RCC 7860 (cell line): ENCODE measurements at regions not wholly inside any gene's neighbourhood (a gene's known extent, or its start where the extent isn't known, plus 50 kb on each side); places are given as distances from the start of the nearest gene placed in this dataset.

Source experiments
- DNase-seq: peaks from one replicate; pipeline ENCODE4 v3.0.0-alpha.2; 2015; ENCODE audit warnings: low spot score
- FAIRE-seq: peaks from 2 replicates; lab custom pipeline; 2012; peaks lifted over from hg19 to GRCh38; lab: Jason Lieb, UNC

DNA sequence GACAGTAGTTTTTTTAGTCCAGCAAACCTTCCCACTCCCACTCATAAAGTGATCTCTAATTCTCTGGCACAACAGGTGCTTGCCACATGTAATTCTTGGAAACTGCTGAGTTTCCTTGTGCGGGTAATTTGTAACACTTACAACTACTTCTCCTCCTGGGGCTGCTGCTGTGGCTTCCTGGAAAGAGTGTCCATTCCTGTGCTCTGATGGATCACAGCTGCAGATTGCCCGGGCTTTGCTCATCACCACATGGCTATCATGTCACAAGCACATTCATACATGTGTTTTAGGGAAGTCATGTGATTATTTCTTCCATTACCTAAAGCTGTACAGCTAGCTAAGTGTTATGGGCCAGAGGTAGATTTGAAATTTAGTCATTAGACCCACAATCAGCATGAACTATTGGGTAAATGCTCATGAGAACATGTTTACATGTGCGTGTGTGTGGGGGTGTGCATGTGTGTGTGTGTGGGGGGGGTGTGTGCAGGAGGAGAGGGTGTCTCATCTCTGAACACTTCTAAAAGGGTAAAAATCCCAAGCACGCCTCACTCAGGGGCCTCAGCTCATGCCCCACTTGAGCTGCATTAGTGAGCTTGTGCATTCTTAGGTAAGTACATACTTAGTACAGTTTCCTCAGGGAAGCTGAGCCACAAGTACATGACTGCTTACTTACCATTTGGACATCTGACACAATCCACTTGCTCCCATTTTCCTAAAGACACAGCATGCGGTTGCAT lies 118.1 kb upstream of the CCDC112 start:
- DNase-seq (no peak), FAIRE-seq (no peak)

DNA sequence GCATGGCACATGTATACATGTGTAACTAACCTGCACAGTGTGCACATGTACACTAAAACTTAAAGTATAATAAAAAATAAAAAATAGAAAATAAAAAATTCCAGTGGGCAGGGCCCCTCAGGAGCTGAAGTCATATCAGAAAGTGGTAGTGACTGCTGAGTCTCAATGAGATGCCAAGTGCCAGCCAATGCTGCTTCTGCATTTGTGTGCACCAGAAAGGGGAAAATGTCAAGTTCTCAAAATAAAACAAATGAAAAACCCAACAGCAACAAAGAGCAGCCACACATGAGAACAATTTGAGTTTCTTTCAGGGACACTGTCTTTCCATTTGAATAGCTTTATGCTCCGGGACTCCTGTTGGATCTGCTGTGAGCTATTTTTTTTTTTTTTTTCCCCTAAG lies 117.2 kb upstream of the CCDC112 start:
- DNase-seq (no peak), FAIRE-seq (no peak)

DNA sequence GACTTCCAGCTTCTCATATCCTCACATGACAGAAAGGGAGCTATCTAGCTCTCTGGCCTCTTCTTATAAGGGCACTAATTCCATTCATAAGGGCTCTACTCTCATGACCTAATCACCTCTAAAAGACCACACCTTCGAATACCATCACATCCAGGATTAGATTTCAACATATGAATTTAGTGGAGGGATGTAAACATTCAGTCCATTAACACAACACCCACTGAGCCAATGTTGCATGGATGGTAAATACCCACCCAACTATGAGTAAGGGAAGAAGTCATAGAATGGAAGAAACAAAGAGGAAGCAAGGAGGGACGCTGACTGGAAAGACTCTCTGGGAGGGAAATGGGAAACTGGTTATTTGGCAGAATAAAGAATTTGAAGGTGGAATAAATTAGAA lies 112.6 kb upstream of the CCDC112 start:
- no peak for DNase-seq
- FAIRE-seq, result no peak

DNA sequence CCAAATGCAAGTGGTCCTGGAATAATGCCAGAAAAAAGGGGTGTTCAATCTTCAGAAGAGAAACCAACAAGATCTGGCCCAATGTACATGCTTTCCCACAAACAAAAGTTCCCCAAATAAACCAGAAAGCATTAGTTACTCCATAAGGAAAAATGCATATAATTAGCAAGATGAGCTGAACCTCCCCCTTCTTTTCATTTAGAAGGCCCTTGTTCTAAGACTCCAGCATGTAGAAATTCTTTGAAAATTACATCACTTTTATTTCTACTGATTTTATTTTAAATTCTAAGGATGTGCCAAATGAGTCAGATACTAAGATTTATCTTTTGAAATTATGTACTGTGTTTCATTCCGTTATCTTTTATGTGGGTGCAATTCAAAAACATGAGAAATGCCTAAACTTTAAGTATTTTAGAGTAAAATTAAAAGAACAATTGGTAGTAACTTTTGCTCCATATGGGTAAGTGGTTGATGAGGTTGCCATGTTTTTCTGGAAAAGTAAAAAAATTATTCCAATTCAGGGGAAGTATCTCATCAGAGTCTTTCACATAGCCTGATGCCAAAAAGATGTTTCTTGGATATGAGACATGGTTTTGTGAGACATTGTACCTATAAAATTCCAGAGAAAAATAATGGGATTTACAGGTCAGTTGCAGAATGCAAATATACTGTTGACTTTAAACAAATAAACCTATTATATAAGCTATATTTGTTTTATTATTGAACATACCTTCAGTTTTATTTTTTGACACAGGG lies 106.5 kb upstream of the CCDC112 start:
- DNase-seq, result no peak
- FAIRE-seq, result no peak

DNA sequence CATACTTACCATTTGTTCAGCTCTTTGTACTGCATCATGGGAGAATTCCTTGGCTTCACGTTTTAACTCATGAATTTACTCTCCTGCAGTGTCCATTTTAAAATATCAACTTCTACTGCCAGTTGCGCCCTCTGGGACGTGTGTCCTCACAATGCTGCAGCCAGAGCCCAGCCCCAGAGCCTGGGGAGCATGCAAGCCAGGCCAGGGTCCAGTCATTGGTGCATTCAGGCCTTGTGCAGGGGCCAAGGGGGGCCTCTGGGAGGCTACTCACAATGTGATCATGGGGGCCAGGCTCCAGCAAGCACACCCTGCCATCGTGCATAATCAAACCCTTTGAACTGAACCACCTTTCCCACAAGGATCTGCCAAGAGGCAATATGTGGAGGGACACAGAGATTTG lies 105.6 kb upstream of the CCDC112 start:
- FAIRE-seq, result no peak

DNA sequence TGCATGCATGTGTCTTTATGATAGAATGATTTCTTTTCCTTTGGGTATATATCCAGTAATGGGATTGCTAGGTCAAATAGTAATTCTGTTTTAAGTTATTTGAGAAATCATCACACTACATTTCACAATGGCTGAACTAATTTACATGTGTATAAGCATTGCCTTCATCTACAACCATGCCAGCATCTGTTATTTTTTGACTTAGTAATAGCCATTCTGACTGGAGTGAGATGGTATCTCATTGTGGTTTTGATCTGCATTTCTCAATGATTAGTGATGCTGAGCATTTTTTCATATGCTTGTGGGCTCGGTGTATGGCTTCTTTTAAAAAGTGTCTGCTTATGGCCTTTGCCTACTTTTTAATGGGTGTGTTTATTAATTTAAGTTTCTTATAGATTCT lies 102.3 kb upstream of the CCDC112 start:
- FAIRE-seq (peak; percentile 43), DNase-seq (peak; percentile 33)

More for the DNA sequence above, 105.6 kb upstream of the CCDC112 start:
- no peak for DNase-seq

DNA sequence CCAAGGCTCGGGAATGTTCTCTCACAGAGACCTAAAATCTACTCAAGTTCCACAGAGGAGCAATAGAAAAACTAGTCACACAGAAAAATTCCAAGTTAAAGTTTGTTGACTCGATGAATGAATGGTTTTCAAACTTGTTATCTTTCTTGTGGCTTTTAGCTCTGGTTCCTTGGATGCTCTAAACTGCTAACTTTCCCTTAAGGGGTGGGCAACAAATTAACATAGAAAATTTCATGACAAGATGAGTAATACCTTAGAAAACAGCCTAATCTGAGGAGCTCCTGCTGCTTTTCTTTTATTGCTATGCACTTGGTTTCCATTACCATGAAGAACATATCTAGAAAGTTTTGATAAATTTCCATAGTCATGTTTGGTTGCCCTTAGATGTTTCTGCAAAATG lies 100.2 kb upstream of the CCDC112 start:
- FAIRE-seq (no peak), DNase-seq (no peak)

DNA sequence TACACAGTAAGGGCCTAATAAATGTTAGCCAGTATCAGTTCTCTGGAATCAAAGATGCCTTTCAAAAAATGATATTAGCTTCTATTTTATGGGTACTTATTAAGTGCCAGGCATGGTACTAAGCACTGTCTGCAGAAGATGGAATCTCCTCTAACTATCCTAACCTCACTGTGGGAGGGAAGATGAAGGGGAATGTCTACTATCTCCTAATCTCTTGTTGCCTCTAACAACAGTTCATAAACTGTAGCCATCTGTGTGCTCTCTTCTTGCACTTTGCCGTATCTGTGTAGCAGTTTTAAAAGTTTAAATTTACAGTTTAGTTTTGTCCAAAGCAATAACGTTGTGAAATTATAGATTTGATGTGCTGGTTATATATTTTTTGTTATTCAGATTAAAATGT lies 99.6 kb upstream of the CCDC112 start:
- DNase-seq (no peak), FAIRE-seq (no peak)

DNA sequence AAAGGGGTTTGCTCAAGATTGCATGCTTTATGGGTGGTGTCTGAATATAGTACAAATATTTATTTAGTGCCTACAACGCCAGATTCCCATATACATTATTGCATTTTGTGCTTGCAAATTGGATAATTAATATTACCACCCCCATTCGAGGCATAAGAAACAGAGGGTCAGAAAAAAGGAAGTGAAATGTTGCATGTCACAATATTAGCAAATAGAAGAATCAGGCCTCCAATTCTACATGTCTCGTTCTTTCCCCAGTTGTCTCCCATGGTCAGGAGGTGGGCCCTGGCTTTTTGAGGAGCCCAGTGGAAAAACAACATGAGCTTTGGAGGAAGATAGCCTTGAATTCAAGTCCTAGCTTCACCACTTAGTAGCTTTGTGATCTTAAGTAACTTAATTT lies 98.1 kb upstream of the CCDC112 start:
- no peak for FAIRE-seq
- DNase-seq, result no peak

DNA sequence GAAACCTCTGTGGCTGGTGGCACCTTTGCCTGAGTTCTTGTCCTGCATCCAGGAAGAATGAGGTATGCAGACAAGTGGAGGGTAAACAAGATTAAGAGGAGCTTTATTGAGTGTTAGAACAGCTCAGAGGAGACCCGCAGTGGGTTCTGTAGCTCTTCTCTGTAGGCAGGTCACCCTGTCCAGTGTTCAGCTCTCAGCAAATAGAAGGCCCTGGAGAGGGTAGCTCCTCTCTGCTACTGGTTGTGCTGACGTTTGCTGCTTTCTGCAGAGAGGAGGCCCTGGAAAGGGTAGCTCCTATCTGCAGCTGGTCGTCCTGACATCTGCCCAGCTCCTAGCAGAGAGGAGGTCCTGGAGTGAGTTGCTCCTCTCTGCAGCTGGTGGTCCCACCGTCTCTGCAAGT lies 96.8 kb upstream of the CCDC112 start:
- no peak for FAIRE-seq
- DNase-seq, result no peak

DNA sequence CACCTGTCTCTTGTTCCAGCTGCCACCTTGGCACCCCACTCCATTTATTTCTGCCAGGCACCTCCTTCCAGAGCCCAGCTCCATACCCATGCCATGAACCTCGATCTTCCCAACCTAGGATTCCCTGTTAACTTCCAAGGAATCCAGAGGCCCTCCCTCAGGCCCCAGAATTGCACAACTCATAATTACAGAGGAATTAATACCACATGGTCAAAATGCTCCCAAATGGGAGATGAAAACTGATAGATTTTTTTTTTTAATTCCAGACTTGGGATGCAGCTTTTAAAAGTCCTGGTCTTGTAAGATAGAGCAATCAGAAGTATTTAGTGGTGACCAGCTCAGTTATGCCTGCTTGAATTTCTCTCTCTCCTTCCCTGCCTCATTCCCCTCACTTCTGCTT lies 96.2 kb upstream of the CCDC112 start:
- DNase-seq (no peak), FAIRE-seq (no peak)

DNA sequence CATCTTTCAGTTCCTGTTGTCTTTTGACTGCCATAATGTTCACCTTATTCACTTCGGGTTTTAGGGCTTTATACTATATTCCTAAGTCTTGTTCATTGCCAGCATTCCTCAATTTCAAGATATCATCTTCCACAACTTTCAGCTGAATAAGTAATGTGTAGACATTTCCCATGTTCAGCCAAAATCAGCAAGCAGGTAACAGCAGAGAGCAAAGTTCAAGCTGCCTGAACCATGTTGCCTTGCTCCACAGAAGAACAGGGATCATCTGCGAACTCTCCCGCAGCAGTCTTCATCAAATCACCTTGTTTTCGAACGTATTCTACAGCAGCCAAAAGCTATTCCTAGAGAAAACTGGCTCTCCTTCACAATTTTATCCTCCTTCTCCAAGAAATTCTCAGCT lies 95.3 kb upstream of the CCDC112 start:
- no peak for FAIRE-seq
- no peak for DNase-seq

DNA sequence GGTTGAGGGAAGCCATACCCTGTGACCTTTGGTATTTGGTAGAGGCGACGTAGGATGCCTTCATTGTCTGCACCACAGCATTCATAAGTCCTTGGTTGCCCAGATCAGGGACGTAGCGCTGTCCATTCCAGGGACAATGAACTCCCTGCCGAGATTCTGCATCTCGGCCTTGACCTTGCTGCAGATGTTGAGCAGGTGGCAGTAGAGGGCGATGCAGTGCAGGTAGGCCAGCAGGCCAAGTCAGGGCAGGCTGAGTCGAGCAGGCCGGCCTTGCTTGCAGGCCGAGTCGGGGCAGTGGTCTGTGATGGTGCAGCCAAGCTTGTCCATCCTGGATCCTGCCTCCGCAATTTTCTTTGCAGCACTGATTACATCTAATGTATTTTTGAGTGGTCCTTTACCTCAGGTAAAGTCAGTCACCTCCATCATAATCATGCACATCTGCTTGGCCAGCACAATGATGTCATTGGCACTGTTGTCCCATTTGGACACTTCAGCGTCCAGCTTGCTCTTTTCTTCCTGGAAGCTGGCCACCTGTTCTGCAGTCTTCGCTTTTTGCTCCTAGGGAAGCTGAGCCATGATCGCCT lies 93.4 kb upstream of the CCDC112 start:
- FAIRE-seq (no peak), DNase-seq (no peak)

DNA sequence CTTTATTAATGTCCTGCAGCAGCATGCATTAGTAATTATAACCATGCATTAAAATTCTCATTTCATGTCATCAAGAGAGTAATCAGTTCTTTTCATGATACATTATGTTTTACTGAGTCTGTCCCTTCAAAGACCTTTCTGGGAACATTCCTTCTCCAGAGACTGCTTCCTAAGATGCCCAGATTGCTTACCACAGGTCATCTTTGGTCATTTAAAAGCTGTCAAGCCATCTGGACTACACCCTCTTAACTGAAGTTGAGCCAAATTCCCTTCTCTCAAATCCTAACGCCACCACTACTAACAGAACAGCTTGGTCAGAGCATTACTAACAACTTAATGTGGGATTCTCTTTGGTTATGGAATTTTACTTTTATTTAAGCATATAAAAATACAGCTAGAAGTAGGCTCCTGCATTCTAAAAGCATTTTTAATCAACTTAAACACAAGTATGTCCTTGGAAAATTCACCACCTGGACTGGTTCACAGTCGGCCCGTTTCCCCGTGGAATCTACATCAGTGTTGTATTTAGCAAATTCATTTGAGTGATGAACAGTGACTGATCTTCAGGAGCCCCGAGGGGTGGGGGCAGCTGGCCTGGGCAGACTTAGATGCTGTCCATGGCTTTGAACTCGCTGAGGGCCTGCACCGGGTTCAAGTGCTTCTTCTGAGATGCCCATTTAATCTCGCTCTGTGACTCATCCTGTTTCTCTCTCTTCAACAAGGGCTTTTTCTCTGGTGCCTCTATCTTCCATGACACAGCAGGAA lies 92.8 kb upstream of the CCDC112 start:
- FAIRE-seq, result no peak
- no peak for DNase-seq

DNA sequence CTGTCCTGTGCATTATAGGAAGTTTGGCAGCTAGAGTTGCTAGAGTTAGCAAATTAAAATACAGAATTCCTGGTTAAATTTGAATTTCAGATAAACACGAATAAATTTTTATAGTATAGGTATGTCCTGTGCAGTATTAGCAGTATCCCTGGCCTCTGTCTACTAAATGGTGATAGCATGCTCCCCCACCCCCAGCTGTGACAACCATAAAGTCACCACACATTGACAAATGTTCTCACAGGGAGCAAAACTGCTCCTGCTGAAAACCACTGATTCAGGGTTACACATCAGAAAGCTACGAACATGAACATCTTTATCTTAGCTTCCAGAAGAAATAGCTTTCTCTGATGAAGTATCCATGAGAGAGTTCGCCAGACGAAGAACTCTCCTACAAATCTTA lies 91.8 kb upstream of the CCDC112 start:
- DNase-seq, result no peak

DNA sequence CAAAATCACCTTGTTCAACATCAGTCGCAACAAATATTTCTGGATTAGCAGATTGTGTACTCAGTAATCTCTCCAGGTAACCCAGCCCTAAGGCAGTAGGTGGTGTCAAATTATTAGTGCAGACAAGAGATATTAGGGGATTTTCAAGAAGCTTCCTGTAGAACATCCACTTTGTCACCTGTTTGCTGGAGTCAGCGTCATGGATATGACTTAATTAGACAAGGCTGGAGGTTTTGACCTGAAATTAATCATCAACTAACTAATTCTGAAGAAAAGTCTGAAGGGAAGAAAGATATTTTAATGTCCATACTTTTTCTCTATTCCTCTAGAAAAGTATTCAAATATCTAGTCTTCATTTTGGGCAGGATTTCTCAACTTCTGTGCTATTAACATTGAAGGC lies 91.4 kb upstream of the CCDC112 start:
- FAIRE-seq, result no peak

More for the DNA sequence above, 91.8 kb upstream of the CCDC112 start:
- no peak for FAIRE-seq

DNA sequence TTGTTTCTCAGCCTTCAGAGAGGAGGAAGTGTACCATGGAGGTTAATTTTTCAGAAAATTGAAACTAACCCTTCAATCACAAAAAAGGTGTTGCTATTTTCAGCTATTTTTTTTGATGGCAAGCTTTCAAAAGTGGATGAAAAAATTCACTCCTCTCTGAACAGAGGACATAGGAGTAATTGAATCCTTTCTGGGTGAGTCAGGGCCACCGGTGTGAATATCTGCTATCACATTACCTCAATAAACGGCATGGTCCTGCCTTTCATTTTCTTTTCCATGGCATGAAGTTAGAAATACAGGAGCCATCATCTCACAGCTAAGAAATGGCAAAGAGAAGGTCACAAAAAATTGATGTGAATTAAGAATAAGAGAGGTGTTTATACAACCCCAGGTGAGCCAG lies 90.2 kb upstream of the CCDC112 start:
- no peak for DNase-seq
- FAIRE-seq, result no peak

More for the DNA sequence above, 91.4 kb upstream of the CCDC112 start:
- DNase-seq, result no peak

DNA sequence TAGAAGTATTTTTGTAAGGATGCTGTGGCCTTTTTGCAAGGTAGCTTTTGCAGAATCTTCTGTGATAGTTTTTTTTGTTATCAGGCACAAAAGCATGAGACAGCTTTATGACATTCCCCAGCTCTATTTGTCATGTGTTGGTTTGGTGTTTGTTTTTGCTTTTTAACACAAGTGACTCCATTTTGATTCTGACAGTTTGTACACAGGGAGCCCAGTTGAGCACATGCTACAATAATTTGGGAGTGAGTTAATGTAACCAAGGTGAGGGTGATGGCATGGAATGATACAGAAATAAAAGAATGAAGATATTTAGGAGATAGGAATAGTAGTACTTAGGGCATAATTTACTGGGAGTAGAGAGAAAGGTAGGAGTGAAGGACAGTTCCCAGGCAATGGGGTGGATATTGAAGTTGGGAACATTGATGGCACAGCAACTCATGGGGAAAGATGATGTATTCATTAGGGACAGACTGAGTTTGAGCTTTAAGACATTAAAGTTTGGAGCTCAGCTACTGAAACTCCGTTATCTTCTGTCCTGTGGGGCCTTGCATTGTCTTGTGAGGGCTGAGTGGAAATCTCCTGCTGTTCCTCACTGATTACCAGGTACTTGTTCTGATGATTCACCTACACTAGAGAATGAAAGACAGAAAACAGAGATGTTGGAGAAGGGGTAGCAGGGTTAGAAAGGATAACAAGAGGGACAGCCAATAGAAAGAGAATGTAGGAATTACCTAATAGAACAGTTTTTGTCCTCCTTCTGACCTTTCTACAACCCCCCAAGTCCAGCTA lies 88.3 kb upstream of the CCDC112 start:
- DNase-seq (no peak), FAIRE-seq (no peak)

DNA sequence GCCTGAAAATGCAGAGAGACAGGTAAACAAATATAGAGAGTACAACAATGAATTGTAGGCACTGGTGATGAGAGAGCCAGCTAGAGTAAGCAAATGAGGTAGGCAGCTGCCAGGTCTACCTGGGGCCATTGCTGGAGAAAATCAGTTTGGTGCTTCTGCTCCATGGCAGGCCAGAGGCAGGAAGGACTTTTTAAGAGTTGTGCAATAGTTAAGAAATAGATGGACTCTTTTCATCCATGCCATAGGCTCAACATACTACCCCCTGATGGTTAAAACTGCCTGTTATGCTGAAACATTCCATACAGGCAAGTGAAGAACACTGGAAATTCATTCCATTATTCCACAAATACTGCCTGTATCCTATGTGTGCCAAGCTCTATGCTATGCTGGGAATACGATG lies 86.5 kb upstream of the CCDC112 start:
- no peak for FAIRE-seq

DNA sequence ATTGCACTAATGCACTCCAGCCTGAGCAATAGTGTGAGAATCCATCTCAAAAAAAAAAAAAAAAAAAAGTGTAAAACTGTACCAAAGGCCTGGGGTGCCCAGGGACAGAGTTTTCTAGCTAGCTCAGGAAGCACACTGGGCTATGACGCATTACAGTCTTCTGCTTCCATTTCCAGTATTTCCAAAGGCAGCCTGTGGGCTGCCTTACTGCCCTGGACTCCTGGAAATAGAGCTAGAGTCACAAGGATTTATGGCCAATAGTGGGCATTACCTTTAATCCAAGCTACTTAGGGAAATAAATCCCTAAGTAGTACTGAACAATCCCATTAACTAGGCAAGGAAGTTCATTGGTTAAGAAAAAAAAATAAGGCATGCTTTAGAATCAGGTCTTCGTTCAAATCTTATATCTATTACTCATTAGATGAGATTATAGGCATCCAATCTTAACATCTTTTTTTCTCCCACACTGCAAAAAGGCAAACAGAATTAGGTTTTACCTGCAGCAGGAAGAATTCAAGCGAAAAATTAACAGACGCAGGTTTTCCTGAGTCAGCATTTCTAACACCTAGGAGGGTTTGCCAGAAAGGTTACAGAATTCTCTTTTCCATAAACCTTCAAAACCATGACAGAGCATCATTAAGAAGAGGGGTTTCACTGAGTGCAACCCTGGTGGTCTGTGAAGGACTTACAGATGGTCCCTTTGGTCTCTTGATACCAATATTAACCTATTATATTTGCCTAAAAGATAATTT lies 85.6 kb upstream of the CCDC112 start:
- DNase-seq (no peak), FAIRE-seq (no peak)

More for the DNA sequence above, 86.5 kb upstream of the CCDC112 start:
- no peak for DNase-seq
